Ishikawa (cell line): ENCODE measurements at regions not wholly inside any gene's neighbourhood (a gene's known extent, or its start where the extent isn't known, plus 50 kb on each side); places are given as distances from the start of the nearest gene placed in this dataset.

Experiments used
- CEBPB ChIP-seq: IDR thresholded peaks from 2 replicates; pipeline ENCODE4 v1.6.1; 2012
- CREB1 ChIP-seq: IDR thresholded peaks from 2 replicates; pipeline ENCODE4 v1.6.1; 2012; ENCODE audit warnings: low read depth
- EGR1 ChIP-seq: IDR thresholded peaks from 2 replicates; pipeline ENCODE4 v1.6.1; 2012
- EP300 ChIP-seq: IDR thresholded peaks from 2 replicates; pipeline ENCODE4 v1.6.1; 2012; ENCODE audit warnings: borderline replicate concordance
- FOXM1 ChIP-seq: IDR thresholded peaks from 2 replicates; pipeline ENCODE4 v1.6.1; 2012; ENCODE audit warnings: low read depth, borderline replicate concordance
- NFIC ChIP-seq: IDR thresholded peaks from 2 replicates; pipeline ENCODE4 v1.6.1; 2012
- RAD21 ChIP-seq: IDR thresholded peaks from 2 replicates; pipeline ENCODE4 v1.6.1; 2012; ENCODE audit warnings: low read depth
- TAF1 ChIP-seq: IDR thresholded peaks from 2 replicates; pipeline ENCODE4 v1.6.1; 2012; ENCODE audit warnings: low read depth, mild to moderate bottlenecking
- TCF12 ChIP-seq: IDR thresholded peaks from 2 replicates; pipeline ENCODE4 v1.6.1; 2012; ENCODE audit warnings: low read depth
- TEAD4 ChIP-seq: IDR thresholded peaks from 2 replicates; pipeline ENCODE4 v1.6.1; 2012
- YY1 ChIP-seq: IDR thresholded peaks from 2 replicates; pipeline ENCODE4 v1.6.1; 2012; ENCODE audit warnings: low read depth
- ZBTB7A ChIP-seq: IDR thresholded peaks from 2 replicates; pipeline ENCODE4 v1.6.1; 2012; ENCODE audit warnings: low read depth
- TF ChIP-seq, protein P1 (sequence below): IDR thresholded peaks from 2 replicates; pipeline ENCODE4 v1.6.1; 2012; ENCODE audit warnings: low read depth, mild to moderate bottlenecking
- TF ChIP-seq, protein P2 (sequence below): IDR thresholded peaks from 2 replicates; pipeline ENCODE4 v1.6.1; 2012
- TF ChIP-seq, protein P3 (sequence below): IDR thresholded peaks from 2 replicates; pipeline ENCODE4 v1.6.1; 2012

DNA sequence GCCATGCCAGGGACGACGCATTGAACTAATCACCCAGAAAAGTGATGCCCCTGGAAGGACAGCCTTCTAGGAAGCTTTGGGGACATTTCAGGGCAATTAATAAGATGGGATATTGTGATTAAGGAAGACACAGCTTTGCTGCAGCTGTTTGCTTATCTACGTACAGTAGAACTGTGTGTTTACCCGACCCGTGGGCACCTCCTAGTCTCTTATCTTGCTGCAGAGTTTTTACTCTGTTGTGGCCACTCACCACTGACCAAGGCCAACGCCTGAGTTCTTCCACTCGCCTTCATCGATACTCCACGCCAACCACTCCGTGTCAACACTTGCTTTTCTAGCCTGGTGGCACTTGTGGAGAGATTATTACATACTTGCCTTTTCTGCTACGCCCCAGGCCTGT lies 105.9 kb upstream of the MLN start:
- TF ChIP-seq FOXM1 (no peak), EP300 (no peak), RAD21 (no peak)
- TF ChIP-seq, protein P1, sequence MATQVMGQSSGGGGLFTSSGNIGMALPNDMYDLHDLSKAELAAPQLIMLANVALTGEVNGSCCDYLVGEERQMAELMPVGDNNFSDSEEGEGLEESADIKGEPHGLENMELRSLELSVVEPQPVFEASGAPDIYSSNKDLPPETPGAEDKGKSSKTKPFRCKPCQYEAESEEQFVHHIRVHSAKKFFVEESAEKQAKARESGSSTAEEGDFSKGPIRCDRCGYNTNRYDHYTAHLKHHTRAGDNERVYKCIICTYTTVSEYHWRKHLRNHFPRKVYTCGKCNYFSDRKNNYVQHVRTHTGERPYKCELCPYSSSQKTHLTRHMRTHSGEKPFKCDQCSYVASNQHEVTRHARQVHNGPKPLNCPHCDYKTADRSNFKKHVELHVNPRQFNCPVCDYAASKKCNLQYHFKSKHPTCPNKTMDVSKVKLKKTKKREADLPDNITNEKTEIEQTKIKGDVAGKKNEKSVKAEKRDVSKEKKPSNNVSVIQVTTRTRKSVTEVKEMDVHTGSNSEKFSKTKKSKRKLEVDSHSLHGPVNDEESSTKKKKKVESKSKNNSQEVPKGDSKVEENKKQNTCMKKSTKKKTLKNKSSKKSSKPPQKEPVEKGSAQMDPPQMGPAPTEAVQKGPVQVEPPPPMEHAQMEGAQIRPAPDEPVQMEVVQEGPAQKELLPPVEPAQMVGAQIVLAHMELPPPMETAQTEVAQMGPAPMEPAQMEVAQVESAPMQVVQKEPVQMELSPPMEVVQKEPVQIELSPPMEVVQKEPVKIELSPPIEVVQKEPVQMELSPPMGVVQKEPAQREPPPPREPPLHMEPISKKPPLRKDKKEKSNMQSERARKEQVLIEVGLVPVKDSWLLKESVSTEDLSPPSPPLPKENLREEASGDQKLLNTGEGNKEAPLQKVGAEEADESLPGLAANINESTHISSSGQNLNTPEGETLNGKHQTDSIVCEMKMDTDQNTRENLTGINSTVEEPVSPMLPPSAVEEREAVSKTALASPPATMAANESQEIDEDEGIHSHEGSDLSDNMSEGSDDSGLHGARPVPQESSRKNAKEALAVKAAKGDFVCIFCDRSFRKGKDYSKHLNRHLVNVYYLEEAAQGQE: no peak

DNA sequence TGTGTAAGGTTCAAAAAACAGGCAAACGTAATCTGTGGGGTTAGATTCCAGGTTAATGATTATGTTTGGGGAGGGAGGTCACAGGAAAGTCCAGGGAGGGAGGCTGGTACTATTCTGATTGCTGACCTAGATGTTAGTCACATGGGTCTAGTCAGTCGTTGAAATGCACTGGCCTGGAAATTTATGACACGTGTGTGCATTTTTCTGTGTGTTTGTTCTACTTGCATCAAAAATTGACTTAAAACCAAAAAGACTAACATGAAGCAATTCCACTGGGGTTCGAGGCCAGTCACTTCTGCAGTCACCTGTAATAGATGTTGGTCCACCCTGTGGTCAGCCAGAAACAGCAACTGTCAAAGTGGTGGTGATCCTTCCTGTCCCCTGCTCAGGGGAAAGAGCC lies 104.2 kb upstream of the MLN start:
- TF ChIP-seq CEBPB: no peak
- TF ChIP-seq FOXM1: no peak
- TF ChIP-seq, protein P2, sequence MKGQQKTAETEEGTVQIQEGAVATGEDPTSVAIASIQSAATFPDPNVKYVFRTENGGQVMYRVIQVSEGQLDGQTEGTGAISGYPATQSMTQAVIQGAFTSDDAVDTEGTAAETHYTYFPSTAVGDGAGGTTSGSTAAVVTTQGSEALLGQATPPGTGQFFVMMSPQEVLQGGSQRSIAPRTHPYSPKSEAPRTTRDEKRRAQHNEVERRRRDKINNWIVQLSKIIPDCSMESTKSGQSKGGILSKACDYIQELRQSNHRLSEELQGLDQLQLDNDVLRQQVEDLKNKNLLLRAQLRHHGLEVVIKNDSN: no peak

DNA sequence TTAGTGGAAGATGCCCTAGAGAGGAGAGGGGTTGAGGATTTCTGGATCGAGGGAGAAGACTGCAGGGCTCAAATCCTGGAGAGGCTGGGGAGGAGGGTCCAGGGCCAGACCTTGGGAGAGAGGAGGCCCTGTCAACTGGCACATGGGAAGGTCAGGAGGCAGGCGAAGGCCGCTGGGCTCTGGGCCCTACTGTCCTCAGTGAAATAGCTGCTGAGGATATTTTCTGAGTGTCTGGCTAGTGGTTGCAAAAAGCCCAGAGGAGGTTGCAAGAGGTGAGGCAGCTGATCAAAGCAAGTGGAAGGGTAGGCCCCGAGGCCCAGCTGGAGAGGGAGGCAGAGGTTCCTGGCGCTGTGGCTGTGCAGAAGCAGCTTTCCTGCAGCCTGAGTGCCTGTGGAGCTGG lies 103.4 kb upstream of the MLN start:
- TF ChIP-seq FOXM1: no peak

DNA sequence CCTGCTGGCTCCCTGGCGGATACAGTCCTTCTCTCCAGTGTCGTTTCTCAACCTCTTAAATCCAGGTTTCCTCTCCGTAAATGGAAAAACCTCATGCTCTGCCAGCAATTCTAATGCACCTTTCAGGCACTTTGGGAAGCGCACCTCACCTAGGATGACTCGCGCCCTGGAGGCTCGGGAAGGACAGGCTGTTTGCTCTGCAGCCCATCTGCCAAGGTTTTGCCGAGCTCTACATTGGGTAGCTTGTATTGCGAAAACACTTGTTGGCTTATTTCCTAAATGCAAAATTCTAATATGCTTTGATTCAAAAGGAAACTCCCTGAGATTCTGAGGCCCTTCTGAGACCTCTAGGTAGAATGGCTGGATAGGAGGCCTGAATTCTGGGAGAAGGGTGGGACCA lies 102.6 kb upstream of the MLN start:
- no peak for TF ChIP-seq RAD21
- no peak for TF ChIP-seq FOXM1
- TF ChIP-seq EGR1: no peak
- TF ChIP-seq YY1: no peak
- TF ChIP-seq, protein P2: no peak
- TF ChIP-seq TCF12: no peak
- no peak for TF ChIP-seq ZBTB7A
- TF ChIP-seq, protein P3, sequence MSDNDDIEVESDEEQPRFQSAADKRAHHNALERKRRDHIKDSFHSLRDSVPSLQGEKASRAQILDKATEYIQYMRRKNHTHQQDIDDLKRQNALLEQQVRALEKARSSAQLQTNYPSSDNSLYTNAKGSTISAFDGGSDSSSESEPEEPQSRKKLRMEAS: no peak
- no peak for TF ChIP-seq NFIC
- TF ChIP-seq EP300: no peak
- TF ChIP-seq CREB1: no peak
- no peak for TF ChIP-seq CEBPB
- no peak for TF ChIP-seq TEAD4
- TF ChIP-seq, protein P1: no peak
- no peak for TF ChIP-seq TAF1

DNA sequence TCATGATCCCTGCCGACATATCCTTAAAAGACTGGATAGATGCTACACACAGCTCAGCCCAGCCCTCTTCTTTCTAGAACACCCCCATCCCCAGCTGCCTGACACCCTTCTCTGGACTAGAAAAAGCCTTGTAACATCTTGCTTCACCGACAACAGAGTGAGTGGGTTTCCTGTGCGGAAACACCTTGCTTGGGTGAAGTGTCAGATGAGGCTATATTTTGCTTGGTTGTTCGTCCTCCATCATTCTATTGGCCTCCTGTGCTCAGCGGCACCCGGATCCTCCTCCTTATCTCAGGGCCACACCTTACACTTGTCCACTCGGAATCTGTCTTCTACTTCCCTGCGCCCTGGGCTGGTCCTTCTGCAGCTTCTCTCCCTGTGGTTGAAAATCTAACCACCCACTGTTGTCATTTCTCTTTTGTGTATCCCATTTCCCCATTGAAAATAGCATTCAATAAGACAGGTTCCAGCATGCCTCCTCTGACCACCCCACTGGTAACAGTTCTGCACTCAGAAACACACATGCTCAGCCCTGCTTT lies 101.3 kb upstream of the MLN start:
- TF ChIP-seq RAD21: no peak
- TF ChIP-seq, protein P3: no peak
- TF ChIP-seq EGR1: no peak
- no peak for TF ChIP-seq FOXM1
- no peak for TF ChIP-seq EP300
- TF ChIP-seq ZBTB7A: no peak
- TF ChIP-seq NFIC: no peak
- TF ChIP-seq CREB1: no peak
- TF ChIP-seq TCF12: no peak
- TF ChIP-seq, protein P1: no peak
- TF ChIP-seq TEAD4: no peak
- TF ChIP-seq CEBPB: no peak
- no peak for TF ChIP-seq YY1
- TF ChIP-seq, protein P2: no peak
- no peak for TF ChIP-seq TAF1
